ENCODE measurements at regions not wholly inside any gene's neighbourhood (a gene's known extent, or its start where the extent isn't known, plus 50 kb on each side); places are given as distances from the start of the nearest gene placed in this dataset.

DNA sequence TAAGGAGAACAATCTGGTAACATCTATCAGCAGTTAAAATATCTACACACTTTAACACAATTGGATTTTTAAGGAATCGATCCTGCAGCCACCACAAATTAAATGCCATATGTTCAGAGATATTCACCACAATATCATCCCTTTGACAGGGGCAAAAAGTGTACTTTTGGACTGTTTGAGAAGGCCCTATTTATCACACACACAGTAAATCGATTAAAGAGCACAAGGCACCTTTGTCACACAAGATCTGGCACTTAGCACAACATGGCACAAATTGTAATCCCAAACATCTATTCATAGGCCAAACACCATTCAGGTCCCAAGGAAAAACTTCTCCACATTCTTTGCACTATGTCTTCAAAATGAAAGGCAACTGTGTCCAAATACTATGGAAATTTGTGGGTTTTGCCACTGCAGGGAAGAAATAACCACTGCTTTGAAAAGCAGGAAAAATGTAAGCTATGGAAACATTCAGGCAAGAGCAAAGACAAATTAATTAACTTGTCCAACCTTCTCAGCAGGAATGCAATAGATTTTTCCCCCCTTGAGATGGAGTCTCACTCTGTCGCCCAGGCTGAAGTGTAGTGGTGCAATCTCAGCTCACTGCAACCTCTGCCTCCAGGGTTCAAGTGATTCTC is 282.5 kb upstream of the TMPO start:
- Histone ChIP-seq H3K4me3 (no peak overlapping the region), H3K4me1 (no peaks in the 10 kb centered on the region), H3K9me3 (no peaks in the 10 kb centered on the region), H3K36me3 (no peaks in the 10 kb centered on the region), H3K27ac (no peak overlapping the region), H3K27me3 (no peaks in the 10 kb centered on the region)
- no peak for TF ChIP-seq CTCF (IDR thresholded peaks at IDR 0.05)
- TF ChIP-seq POLR2A (IDR thresholded peaks at IDR 0.05) = no peak
- no peak for TF ChIP-seq POLR2AphosphoS5 (IDR thresholded peaks at IDR 0.05)
- intact Hi-C loops (cut with DNase I; ENCODE audit: low total_unique reads) = no loop called here
- DNase-seq (ENCODE audit: low spot score in 2 of 2) = no peak

- TF ChIP-seq CTCF (IDR thresholded peaks at IDR 0.05) = no peak
- no peak for TF ChIP-seq POLR2A (IDR thresholded peaks at IDR 0.05)
- no peak for TF ChIP-seq POLR2AphosphoS5 (IDR thresholded peaks at IDR 0.05)
- Histone ChIP-seq H3K27me3 (no peaks in the 10 kb centered on the region), H3K4me1 (no peaks in the 10 kb centered on the region), H3K9me3 (no peaks in the 10 kb centered on the region), H3K4me3 (no peak overlapping the region), H3K27ac (no peak overlapping the region), H3K36me3 (no peaks in the 10 kb centered on the region)
- intact Hi-C loops (cut with DNase I; ENCODE audit: low total_unique reads) = no loop called here
- DNase-seq (ENCODE audit: low spot score in 2 of 2) = no peak
Observed at GRCh38 chr12:98235301-98235700, 280.1 kb upstream of the TMPO start.

GRCh38 chr12:98238515-98239130 is 276.8 kb upstream of the TMPO start:
- TF ChIP-seq POLR2AphosphoS5 (IDR thresholded peaks at IDR 0.05) (no peak), POLR2A (IDR thresholded peaks at IDR 0.05) (no peak), CTCF (IDR thresholded peaks at IDR 0.05) (no peak)
- no peaks in the 10 kb centered on the region for H3K36me3 ChIP-seq
- intact Hi-C loops (cut with DNase I; ENCODE audit: low total_unique reads) = no loop called here
- no peak overlapping the region for H3K27ac ChIP-seq
- H3K27me3 ChIP-seq = no peaks in the 10 kb centered on the region
- H3K9me3 ChIP-seq = no peaks in the 10 kb centered on the region
- no peak for DNase-seq (ENCODE audit: low spot score in 2 of 2)
- no peak overlapping the region for H3K4me3 ChIP-seq
- no peaks in the 10 kb centered on the region for H3K4me1 ChIP-seq

DNA sequence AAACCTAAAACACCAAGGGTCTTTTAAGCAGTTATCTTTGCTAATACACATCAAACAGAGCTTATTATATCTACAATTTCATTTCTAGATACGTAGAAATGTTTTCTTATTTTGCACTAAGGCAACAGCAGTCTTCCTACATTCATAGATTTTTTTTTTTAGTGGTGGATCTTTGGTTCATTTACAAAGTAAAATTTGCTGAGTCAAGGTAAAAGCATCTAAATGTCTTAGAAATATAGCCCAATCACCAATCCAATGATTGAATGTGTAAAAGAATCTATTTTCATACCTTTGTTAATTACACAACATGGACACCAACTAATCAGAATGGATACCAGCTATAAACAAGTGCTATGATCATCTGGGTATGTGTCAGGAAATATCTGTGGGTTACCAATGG is 272.2 kb upstream of the TMPO start:
- Histone ChIP-seq H3K4me1 (no peaks in the 10 kb centered on the region), H3K27ac (no peak overlapping the region), H3K36me3 (no peaks in the 10 kb centered on the region), H3K4me3 (no peak overlapping the region), H3K9me3 (no peaks in the 10 kb centered on the region), H3K27me3 (no peaks in the 10 kb centered on the region)
- intact Hi-C loops (cut with DNase I; ENCODE audit: low total_unique reads) = no loop called here
- no peak for TF ChIP-seq CTCF (IDR thresholded peaks at IDR 0.05)
- TF ChIP-seq POLR2AphosphoS5 (IDR thresholded peaks at IDR 0.05) = no peak
- TF ChIP-seq POLR2A (IDR thresholded peaks at IDR 0.05) = no peak
- DNase-seq (ENCODE audit: low spot score in 2 of 2) = no peak

GRCh38 chr12:98244136-98244535 is 271.3 kb upstream of the TMPO start:
- Histone ChIP-seq H3K27me3 (no peaks in the 10 kb centered on the region), H3K36me3 (no peaks in the 10 kb centered on the region), H3K4me3 (no peak overlapping the region), H3K4me1 (no peaks in the 10 kb centered on the region), H3K9me3 (no peaks in the 10 kb centered on the region), H3K27ac (no peak overlapping the region)
- no peak for TF ChIP-seq POLR2A (IDR thresholded peaks at IDR 0.05)
- TF ChIP-seq POLR2AphosphoS5 (IDR thresholded peaks at IDR 0.05) = no peak
- TF ChIP-seq CTCF (IDR thresholded peaks at IDR 0.05) = no peak
- intact Hi-C loops (cut with DNase I; ENCODE audit: low total_unique reads) = no loop called here
- DNase-seq (ENCODE audit: low spot score in 2 of 2) = no peak

Data from breast epithelium (tissue), 4 donors.